ENCODE measurements at regions not wholly inside any gene's neighbourhood (a gene's known extent, or its start where the extent isn't known, plus 50 kb on each side); places are given as distances from the start of the nearest gene placed in this dataset.

DNA sequence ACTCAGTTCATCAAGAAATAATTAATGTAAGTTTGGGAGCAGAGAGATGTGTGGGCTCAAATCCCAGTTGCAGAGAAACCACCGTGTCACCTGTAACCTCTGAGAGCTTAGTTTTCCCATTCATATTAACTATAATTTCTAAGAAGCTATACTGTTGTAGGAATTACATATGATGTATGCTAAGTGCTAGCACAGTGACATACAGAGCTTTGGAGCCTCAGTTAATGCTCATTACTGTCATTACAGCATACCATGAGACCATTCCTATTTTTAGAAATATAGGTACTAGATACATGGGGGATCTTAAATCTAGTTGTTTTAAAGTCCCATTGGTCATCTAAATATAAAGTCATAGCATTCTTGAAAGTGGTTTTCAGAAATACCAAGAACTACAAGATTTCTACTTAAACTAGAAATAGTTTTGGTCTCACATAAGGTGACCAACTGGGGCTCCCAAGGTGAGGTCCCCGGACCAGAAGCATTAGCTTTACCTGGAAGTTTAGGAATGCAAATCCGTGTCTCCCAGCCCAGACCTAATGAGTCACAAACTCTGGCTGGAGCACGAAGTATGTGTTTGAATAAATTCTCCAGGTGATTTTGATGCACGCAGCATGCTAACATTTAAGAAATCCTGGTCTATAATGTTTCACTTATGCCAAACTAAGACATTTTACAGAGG, 144.6 kb downstream of the LACC1 start:
- CTCF ChIA-PET, result no interaction called here
- Histone ChIP-seq H3K79me2 (ENCODE audit: control insufficient read depth, insufficient read depth, low read length) (no peaks in the 10 kb centered on the region), H3K36me3 (ENCODE audit: control insufficient read depth in 2 of 2, insufficient read depth in 2 of 2, low read length in 1 of 2) (no peaks in the 10 kb centered on the region), H3K9me3 (replicated peaks; ENCODE audit: control insufficient read depth, insufficient read depth, low read length) (no peaks in the 10 kb centered on the region), H3K9ac (ENCODE audit: control insufficient read depth, insufficient read depth, low read length) (no peak overlapping the region), H3K27ac (ENCODE audit: control insufficient read depth, insufficient read depth) (no peak overlapping the region), H2AFZ (ENCODE audit: control insufficient read depth, low read depth, low read length) (no peak overlapping the region), H3K4me2 (ENCODE audit: control insufficient read depth, insufficient read depth) (no peak overlapping the region), H3K4me1 (ENCODE audit: control insufficient read depth, insufficient read depth, low read length) (no peaks in the 10 kb centered on the region), H4K20me1 (ENCODE audit: control insufficient read depth, insufficient read depth) (no peaks in the 10 kb centered on the region), H3K27me3 (replicated peaks in 1 of 2; ENCODE audit: control insufficient read depth in 2 of 2, insufficient read depth in 2 of 2, low read length in 1 of 2) (no peaks in the 10 kb centered on the region), H3K4me3 (no peak overlapping the region)
- no TSS peak for BruUV-seq (replicated peaks)
- SMC1A ChIA-PET (ENCODE audit: uncharacterized antibody, unreplicated experiment), result interaction anchor here (0.6 to 1.5 kb wide), 2 partner anchors 11 to 758 kb away, joined by 3 to 5 read pairs; no protein-coding TSS in a partner anchor
- no peak for DNase-seq (ENCODE audit: low read depth, low spot score)
- no peak for TF ChIP-seq RAD21 (IDR thresholded peaks at IDR 0.05; ENCODE audit: insufficient read depth, low read depth, low read length)
- TF ChIP-seq NBN (IDR thresholded peaks at IDR 0.05), result no peak
- 15% methylated on average over 5 of the region's 5 CpGs for WGBS (ENCODE audit: insufficient coverage, insufficient replicate concordance, low lambda C conversion rate, missing lambda C conversion rate)
- no peak for ATAC-seq
- intact Hi-C loops (cut with micrococcal nuclease; ENCODE audit: unreplicated experiment) (no loop called here), in situ Hi-C loops (cut with MboI) (no loop called here)
- POLR2A ChIA-PET, result no interaction called here
- RAD21 ChIA-PET (ENCODE audit: unreplicated experiment), result no interaction called here
- FAIRE-seq, result no peak

DNA sequence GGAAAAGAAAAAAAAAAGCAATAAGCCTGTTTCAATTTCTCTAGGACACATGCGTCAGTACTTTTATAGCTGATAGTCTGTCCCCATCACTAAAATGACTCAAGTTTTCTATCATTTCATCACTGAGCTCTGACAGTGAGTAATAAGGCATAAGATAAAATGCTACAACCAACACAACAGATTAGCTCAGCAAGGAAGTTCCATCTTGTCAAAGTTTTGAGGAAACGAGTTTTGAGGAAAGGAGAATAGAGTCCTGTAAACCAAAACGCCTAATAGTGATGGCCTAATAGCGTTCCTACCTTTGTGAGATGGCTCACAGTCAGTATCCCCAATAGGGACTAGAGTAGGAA, 145.1 kb downstream of the LACC1 start:
- FAIRE-seq (no peak), ATAC-seq (no peak), DNase-seq (ENCODE audit: low read depth, low spot score) (no peak)
- intact Hi-C loops (cut with micrococcal nuclease; ENCODE audit: unreplicated experiment) (no loop called here), in situ Hi-C loops (cut with MboI) (no loop called here)
- Histone ChIP-seq H3K9ac (ENCODE audit: control insufficient read depth, insufficient read depth, low read length) (no peak overlapping the region), H3K4me3 (no peak overlapping the region), H3K4me1 (ENCODE audit: control insufficient read depth, insufficient read depth, low read length) (no peaks in the 10 kb centered on the region), H3K9me3 (replicated peaks; ENCODE audit: control insufficient read depth, insufficient read depth, low read length) (no peaks in the 10 kb centered on the region), H3K4me2 (ENCODE audit: control insufficient read depth, insufficient read depth) (no peak overlapping the region), H3K27ac (ENCODE audit: control insufficient read depth, insufficient read depth) (no peak overlapping the region), H4K20me1 (ENCODE audit: control insufficient read depth, insufficient read depth) (no peaks in the 10 kb centered on the region), H3K27me3 (replicated peaks in 1 of 2; ENCODE audit: control insufficient read depth in 2 of 2, insufficient read depth in 2 of 2, low read length in 1 of 2) (no peaks in the 10 kb centered on the region), H2AFZ (ENCODE audit: control insufficient read depth, low read depth, low read length) (no peak overlapping the region), H3K36me3 (ENCODE audit: control insufficient read depth in 2 of 2, insufficient read depth in 2 of 2, low read length in 1 of 2) (no peaks in the 10 kb centered on the region), H3K79me2 (ENCODE audit: control insufficient read depth, insufficient read depth, low read length) (no peaks in the 10 kb centered on the region)
- ChIA-PET RAD21 (ENCODE audit: unreplicated experiment) (no interaction called here), CTCF (no interaction called here), SMC1A (ENCODE audit: uncharacterized antibody, unreplicated experiment) (no interaction called here), POLR2A (no interaction called here)
- 0% methylated on average over 4 of the region's 4 CpGs for WGBS (ENCODE audit: insufficient coverage, insufficient replicate concordance, low lambda C conversion rate, missing lambda C conversion rate)
- no TSS peak for BruUV-seq (replicated peaks)
- TF ChIP-seq NBN (IDR thresholded peaks at IDR 0.05) (no peak), EZH2 (IDR thresholded peaks at IDR 0.05; ENCODE audit: borderline replicate concordance, control insufficient read depth, low read depth, low read length) (no peak), TAF1 (IDR thresholded peaks at IDR 0.05; ENCODE audit: borderline replicate concordance, low read depth, low read length) (no peak), TCF3 (IDR thresholded peaks at IDR 0.05; ENCODE audit: borderline replicate concordance, insufficient read depth, low read depth, low read length) (no peak), CHD2 (IDR thresholded peaks at IDR 0.05; ENCODE audit: borderline replicate concordance, low read depth, low read length) (no peak), ZSCAN29 (IDR thresholded peaks at IDR 0.05) (no peak), SP1 (IDR thresholded peaks at IDR 0.05; ENCODE audit: low read depth, low read length) (no peak)
- TF ChIP-seq, protein P1, sequence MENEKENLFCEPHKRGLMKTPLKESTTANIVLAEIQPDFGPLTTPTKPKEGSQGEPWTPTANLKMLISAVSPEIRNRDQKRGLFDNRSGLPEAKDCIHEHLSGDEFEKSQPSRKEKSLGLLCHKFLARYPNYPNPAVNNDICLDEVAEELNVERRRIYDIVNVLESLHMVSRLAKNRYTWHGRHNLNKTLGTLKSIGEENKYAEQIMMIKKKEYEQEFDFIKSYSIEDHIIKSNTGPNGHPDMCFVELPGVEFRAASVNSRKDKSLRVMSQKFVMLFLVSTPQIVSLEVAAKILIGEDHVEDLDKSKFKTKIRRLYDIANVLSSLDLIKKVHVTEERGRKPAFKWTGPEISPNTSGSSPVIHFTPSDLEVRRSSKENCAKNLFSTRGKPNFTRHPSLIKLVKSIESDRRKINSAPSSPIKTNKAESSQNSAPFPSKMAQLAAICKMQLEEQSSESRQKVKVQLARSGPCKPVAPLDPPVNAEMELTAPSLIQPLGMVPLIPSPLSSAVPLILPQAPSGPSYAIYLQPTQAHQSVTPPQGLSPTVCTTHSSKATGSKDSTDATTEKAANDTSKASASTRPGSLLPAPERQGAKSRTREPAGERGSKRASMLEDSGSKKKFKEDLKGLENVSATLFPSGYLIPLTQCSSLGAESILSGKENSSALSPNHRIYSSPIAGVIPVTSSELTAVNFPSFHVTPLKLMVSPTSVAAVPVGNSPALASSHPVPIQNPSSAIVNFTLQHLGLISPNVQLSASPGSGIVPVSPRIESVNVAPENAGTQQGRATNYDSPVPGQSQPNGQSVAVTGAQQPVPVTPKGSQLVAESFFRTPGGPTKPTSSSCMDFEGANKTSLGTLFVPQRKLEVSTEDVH (IDR thresholded peaks at IDR 0.05; ENCODE audit: low read depth, partially characterized antibody), result no peak
- TF ChIP-seq, protein P2, sequence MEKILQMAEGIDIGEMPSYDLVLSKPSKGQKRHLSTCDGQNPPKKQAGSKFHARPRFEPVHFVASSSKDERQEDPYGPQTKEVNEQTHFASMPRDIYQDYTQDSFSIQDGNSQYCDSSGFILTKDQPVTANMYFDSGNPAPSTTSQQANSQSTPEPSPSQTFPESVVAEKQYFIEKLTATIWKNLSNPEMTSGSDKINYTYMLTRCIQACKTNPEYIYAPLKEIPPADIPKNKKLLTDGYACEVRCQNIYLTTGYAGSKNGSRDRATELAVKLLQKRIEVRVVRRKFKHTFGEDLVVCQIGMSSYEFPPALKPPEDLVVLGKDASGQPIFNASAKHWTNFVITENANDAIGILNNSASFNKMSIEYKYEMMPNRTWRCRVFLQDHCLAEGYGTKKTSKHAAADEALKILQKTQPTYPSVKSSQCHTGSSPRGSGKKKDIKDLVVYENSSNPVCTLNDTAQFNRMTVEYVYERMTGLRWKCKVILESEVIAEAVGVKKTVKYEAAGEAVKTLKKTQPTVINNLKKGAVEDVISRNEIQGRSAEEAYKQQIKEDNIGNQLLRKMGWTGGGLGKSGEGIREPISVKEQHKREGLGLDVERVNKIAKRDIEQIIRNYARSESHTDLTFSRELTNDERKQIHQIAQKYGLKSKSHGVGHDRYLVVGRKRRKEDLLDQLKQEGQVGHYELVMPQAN (conservative IDR thresholded peaks at IDR 0.05), result no peak

Data from GM12878 (cell line).